VCaP (cell line): ENCODE measurements at regions not wholly inside any gene's neighbourhood (a gene's known extent, or its start where the extent isn't known, plus 50 kb on each side); places are given as distances from the start of the nearest gene placed in this dataset.

Experiments
- H3K27ac ChIP-seq: fragments of 450-650 bp; 2 replicates; pipeline ENCODE4 v1.5.1; 2017
- TF ChIP-seq, protein P1 (sequence below): fragments of 450-650 bp; conservative IDR thresholded peaks from 2 replicates; pipeline ENCODE4 v1.5.1; 2017; ENCODE audit warnings: mild to moderate bottlenecking, moderate library complexity

DNA sequence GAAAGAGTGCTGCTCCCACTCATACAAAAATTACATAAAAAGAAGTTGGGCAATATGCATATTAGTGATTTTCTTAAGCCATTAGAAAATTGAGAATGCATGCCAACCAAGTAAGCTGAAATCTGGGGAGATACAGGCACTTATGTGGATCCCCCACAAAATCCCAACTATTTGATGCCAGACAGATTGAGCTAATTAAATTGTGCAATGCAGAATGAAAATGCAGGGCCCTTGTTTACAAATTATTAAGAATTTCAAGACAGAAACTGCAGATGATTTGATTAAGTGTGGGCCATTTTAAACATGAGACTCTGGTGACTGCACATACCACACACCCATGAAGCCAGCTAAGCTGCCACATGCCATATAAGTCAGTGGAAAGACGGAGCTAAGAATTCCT lies 554.5 kb downstream of the CBLN2 start:
- TF ChIP-seq, protein P1, sequence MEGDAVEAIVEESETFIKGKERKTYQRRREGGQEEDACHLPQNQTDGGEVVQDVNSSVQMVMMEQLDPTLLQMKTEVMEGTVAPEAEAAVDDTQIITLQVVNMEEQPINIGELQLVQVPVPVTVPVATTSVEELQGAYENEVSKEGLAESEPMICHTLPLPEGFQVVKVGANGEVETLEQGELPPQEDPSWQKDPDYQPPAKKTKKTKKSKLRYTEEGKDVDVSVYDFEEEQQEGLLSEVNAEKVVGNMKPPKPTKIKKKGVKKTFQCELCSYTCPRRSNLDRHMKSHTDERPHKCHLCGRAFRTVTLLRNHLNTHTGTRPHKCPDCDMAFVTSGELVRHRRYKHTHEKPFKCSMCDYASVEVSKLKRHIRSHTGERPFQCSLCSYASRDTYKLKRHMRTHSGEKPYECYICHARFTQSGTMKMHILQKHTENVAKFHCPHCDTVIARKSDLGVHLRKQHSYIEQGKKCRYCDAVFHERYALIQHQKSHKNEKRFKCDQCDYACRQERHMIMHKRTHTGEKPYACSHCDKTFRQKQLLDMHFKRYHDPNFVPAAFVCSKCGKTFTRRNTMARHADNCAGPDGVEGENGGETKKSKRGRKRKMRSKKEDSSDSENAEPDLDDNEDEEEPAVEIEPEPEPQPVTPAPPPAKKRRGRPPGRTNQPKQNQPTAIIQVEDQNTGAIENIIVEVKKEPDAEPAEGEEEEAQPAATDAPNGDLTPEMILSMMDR, result no peak
- no peak overlapping the region for H3K27ac ChIP-seq

DNA sequence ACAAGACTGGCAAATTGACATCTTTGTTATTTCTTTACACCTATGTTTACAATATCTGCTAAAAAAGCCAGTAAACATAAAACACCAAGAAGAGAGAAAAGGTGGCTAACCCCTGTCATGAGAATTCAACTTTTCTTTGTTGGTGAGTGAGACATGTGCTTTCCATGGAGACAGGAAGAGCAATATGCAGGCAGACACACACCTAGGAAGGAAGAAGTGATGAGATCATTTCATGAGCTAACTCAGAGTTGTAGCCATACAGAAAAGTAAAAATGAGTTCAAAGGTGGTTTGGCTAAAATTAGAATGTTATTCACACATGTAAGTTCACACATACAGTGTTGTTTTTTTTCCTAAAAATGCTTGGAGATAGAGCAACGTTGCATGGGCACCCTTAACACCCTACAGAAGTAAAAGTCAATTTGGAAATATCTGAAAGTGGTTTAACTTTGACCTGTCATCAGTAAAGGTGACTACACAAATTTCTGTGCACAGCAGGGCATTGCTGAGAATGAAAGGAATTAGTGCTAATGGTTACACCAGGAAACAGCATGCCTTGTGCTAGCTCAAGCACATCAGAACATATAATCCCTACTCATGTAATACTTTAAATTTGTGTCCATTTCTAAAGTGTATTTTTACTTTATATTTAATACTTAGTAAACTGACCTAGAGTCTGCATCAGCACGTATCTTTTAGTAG lies 557.6 kb downstream of the CBLN2 start:
- TF ChIP-seq, protein P1, result no peak
- H3K27ac ChIP-seq, result no peak overlapping the region

DNA sequence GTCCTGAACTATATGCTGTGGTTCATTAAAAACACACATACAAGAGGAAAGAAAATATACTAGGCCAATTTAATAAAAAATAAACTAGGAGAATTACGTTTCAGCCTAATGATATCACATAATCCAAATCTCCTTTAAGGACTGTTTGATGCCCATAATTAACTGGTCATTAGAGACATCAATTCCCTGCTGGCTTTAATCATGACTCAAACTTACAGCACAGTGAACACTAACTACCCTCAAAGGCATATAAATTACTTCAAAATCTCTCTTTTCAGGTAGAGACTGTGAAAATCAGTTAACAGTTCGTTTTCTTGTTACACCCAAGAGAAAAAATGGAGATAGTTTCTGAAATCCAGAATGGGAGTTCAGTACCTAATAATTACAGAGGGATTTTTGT lies 567.4 kb downstream of the CBLN2 start:
- no peak overlapping the region for H3K27ac ChIP-seq
- TF ChIP-seq, protein P1, result no peak

DNA sequence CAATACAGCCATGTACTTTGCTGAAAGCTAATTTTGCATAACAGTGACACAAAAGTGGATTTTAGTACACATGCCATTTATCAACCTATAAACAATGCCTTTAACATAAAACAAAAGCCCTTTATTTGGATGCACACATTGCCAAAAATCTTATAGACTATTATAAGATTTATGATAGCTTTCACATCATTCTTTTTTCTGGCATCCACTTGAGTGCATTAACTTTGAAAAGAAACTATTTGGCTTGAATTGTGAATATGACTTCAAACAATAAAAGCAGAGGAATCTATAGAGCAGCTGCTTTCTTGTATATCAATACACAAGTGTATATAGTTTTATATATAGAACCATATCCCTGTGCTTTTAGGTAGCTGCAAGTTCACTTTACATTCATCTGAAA lies 577.4 kb downstream of the CBLN2 start:
- TF ChIP-seq, protein P1, result no peak
- no peak overlapping the region for H3K27ac ChIP-seq

DNA sequence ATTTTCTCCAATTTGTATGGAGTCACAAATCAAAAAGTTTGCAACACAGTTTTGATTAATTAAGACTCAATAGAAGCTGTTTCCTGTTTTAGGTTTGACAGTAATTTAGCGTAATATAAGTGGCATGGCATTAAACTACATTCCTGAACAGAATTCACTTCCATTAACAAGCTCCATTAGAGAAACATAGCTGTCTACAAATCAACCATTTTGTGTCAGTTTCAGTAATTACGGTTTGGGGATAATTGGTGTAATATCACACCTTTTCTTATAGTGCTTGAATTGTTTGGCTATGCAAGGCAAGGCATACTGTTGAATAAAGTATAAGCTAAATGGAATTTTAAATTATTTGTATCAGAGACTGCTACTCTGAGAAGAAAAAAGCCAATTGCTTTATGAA lies 585.5 kb downstream of the CBLN2 start:
- no peak overlapping the region for H3K27ac ChIP-seq
- TF ChIP-seq, protein P1, result no peak

DNA sequence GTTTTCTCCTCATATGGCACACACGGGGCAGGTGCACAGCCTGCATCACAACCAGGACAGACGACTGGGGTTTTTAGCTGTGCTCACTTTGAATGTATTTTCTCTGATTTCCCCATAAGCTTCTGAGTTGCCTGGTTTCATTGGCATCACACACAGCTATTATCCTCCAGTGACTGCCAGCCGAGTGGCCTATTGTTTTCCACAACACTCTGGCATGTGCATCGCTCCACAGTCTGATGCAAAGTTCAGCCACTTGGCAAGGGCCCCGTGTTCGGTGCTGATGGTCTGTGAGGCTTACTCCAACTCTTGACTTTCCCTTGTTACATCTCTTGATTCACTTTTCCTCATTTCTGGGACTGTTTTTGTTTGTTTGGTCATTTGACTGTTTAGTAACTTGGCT lies 593.1 kb downstream of the CBLN2 start:
- H3K27ac ChIP-seq, result no peak overlapping the region
- TF ChIP-seq, protein P1, result no peak

DNA sequence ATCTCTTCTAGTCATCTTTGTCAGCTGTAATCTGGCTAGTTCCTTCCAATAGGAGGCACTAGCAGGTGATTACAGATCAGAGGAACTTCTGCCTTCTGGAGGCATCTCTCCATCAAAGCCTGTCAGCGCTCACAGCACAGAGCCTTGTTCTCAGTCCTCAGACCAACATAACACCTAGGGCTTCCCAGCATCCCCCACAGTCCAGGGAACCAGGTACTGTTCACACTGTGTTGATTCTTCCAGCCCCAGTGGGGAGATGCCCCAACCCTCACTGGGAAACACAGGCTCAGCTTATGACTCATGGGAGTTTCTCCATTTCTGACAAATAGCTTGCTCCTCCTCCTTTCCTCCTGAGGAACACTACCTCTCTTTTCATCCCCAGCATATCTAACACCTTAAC lies 601.7 kb downstream of the CBLN2 start:
- H3K27ac ChIP-seq, result no peak overlapping the region
- TF ChIP-seq, protein P1, result no peak
